GM23338 (cell line): ENCODE measurements at regions not wholly inside any gene's neighbourhood (a gene's known extent, or its start where the extent isn't known, plus 50 kb on each side); places are given as distances from the start of the nearest gene placed in this dataset.

Experiments
- ATAC-seq: fragments of 200-7000 bp; cut with Tn5 transposase; 3 replicates; pipeline ENCODE4 v1.9.1; 2020
- DNase-seq: peaks from one replicate; pipeline ENCODE4 v3.0.0-alpha.2; 2015; ENCODE audit warnings: low spot score
- H2AFZ ChIP-seq: fragments of 200-600 bp; sonication (generic); 2 replicates; pipeline ENCODE4 v1.8.0; 2016; ENCODE audit warnings: antibody characterized with exemption, mild to moderate bottlenecking, moderate library complexity
- H3F3A ChIP-seq: fragments of 200-600 bp; sonication (generic); replicated peaks from 2 replicates; pipeline ENCODE4 v1.8.0; 2017; ENCODE audit warnings: antibody characterized with exemption, mixed run types, low read depth
- H3K27ac ChIP-seq: fragments of 200-600 bp; sonication (generic); 2 replicates; pipeline ENCODE4 v1.6.1; 2016; ENCODE audit warnings: low read depth
- H3K27me3 ChIP-seq: fragments of 200-600 bp; sonication (generic); 2 replicates; pipeline ENCODE4 v1.8.0; 2016; ENCODE audit warnings: mild to moderate bottlenecking, mixed run types, moderate library complexity; ENCODE audit not compliant: insufficient read depth
- H3K36me3 ChIP-seq: fragments of 200-600 bp; sonication (generic); 2 replicates; pipeline ENCODE4 v1.8.0; 2016; ENCODE audit warnings: mild to moderate bottlenecking; ENCODE audit not compliant: insufficient read depth
- H3K4me1 ChIP-seq: fragments of 200-600 bp; sonication (generic); 2 replicates; pipeline ENCODE4 v1.8.0; 2016; ENCODE audit warnings: mild to moderate bottlenecking, moderate library complexity; ENCODE audit not compliant: insufficient read depth
- H3K4me2 ChIP-seq: fragments of 200-600 bp; sonication (generic); 2 replicates; pipeline ENCODE4 v1.7.1; 2017; ENCODE audit warnings: mixed run types
- H3K4me3 ChIP-seq: fragments of 200-600 bp; sonication (generic); 2 replicates; pipeline ENCODE4 v1.6.1; 2016; ENCODE audit warnings: mixed run types
- H3K79me2 ChIP-seq: fragments of 200-600 bp; sonication (generic); replicated peaks from 2 replicates; pipeline ENCODE4 v1.8.0; 2017; ENCODE audit warnings: mild to moderate bottlenecking; ENCODE audit not compliant: insufficient read depth
- H3K9me2 ChIP-seq: fragments of 200-600 bp; sonication (generic); 2 replicates; pipeline ENCODE4 v1.8.0; 2017; ENCODE audit not compliant: insufficient read depth
- H4K20me1 ChIP-seq: fragments of 200-600 bp; sonication (generic); replicated peaks from 2 replicates; pipeline ENCODE4 v1.8.0; 2017; ENCODE audit warnings: mild to moderate bottlenecking; ENCODE audit not compliant: insufficient read depth
- H3K27ac Mint-ChIP-seq: 2 replicates; pipeline ENCODE4 v1.8.0; 2020; ENCODE audit warnings: inconsistent platforms, mild to moderate bottlenecking, moderate library complexity, mixed read lengths
- H3K27me3 Mint-ChIP-seq: 3 replicates; pipeline ENCODE4 v1.8.0; 2022; ENCODE audit warnings: low read depth, mild to moderate bottlenecking, moderate library complexity, mixed read lengths, inconsistent platforms; ENCODE audit not compliant: insufficient read depth, poor library complexity
- H3K36me3 Mint-ChIP-seq: 3 replicates; pipeline ENCODE4 v1.8.0; 2021; ENCODE audit warnings: low read depth, mild to moderate bottlenecking, inconsistent platforms, moderate library complexity, mixed read lengths
- H3K4me1 Mint-ChIP-seq: 3 replicates; pipeline ENCODE4 v1.8.0; 2020; ENCODE audit warnings: mild to moderate bottlenecking, inconsistent platforms, mixed read lengths
- H3K4me3 Mint-ChIP-seq: 3 replicates; pipeline ENCODE4 v1.8.0; 2021; ENCODE audit warnings: moderate library complexity, mild to moderate bottlenecking, inconsistent platforms, mixed read lengths
- H3K9me3 Mint-ChIP-seq: 3 replicates; pipeline ENCODE4 v1.8.0; 2020; ENCODE audit warnings: moderate library complexity, mild to moderate bottlenecking, inconsistent platforms, mixed read lengths
- CREB1 ChIP-seq: fragments of 250-450 bp; sonication (Bioruptor Pico); IDR thresholded peaks from 2 replicates; pipeline ENCODE4 v1.5.0; 2020; ENCODE audit warnings: low read depth, mild to moderate bottlenecking, moderate library complexity
- EZH2phosphoT487 ChIP-seq: fragments of 200-600 bp; sonication (generic); IDR thresholded peaks from one replicate; pipeline ENCODE4 v1.8.1; 2018; ENCODE audit warnings: antibody characterized with exemption; ENCODE audit not compliant: unreplicated experiment
- JUNB ChIP-seq: IDR thresholded peaks from one replicate; pipeline ENCODE4 v1.6.1; 2016; ENCODE audit warnings: antibody characterized with exemption; ENCODE audit not compliant: unreplicated experiment
- NANOG ChIP-seq: IDR thresholded peaks from 2 replicates; pipeline ENCODE4 v1.6.1; 2016; ENCODE audit warnings: antibody characterized with exemption, borderline replicate concordance
- POLR2AphosphoS5 ChIP-seq: IDR thresholded peaks from 2 replicates; pipeline ENCODE4 v1.6.1; 2016; ENCODE audit warnings: antibody characterized with exemption, low read depth
- REST ChIP-seq: IDR thresholded peaks from one replicate; pipeline ENCODE4 v1.6.1; 2018; ENCODE audit warnings: antibody characterized with exemption; ENCODE audit not compliant: unreplicated experiment
- ZNF331 ChIP-seq: fragments of 250-450 bp; sonication (Bioruptor Pico); IDR thresholded peaks from 2 replicates; pipeline ENCODE4 v1.5.0; 2020; ENCODE audit warnings: low read depth, mild to moderate bottlenecking, moderate library complexity
- ZNF462 ChIP-seq: fragments of 250-450 bp; sonication (Bioruptor Pico); IDR thresholded peaks from 2 replicates; pipeline ENCODE4 v1.5.0; 2020; ENCODE audit warnings: mild to moderate bottlenecking, moderate library complexity
- TF ChIP-seq, protein P1 (sequence below): IDR thresholded peaks from 2 replicates; pipeline ENCODE4 v1.6.1; 2016; ENCODE audit warnings: antibody characterized with exemption

GRCh38 chr20:16984481-16984880, 236.3 kb downstream of the OTOR start:
- H3K36me3 ChIP-seq: 0 out of 2 replicates have a peak, but pooled peaks cover 8% of the 10 kb centered on the region
- no peak for DNase-seq
- ATAC-seq: no peak
- Mint-ChIP-seq H3K4me3 (no peak overlapping the region), H3K27ac (no peak overlapping the region), H3K4me1 (no peaks in the 10 kb centered on the region), H3K36me3 (peaks cover 5% of the 10 kb centered on the region; the same call in 1 of the 3 replicates), H3K27me3 (peaks cover 2% of the 10 kb centered on the region), H3K9me3 (peaks cover 14% of the 10 kb centered on the region)
- H3K4me2 ChIP-seq: no peak overlapping the region
- H3K4me1 ChIP-seq: no peaks in the 10 kb centered on the region
- no peaks in the 10 kb centered on the region for H3K79me2 ChIP-seq
- H3F3A ChIP-seq: no peaks in the 10 kb centered on the region
- no peak overlapping the region for H3K27ac ChIP-seq
- H2AFZ ChIP-seq: no peak overlapping the region
- TF ChIP-seq ZNF331 (CRISPR knock-in tag) (no peak), JUNB (no peak), NANOG (no peak), REST (no peak), CREB1 (CRISPR knock-in tag) (no peak), EZH2phosphoT487 (no peak), POLR2AphosphoS5 (no peak), ZNF462 (CRISPR knock-in tag) (no peak)
- TF ChIP-seq, protein P1, sequence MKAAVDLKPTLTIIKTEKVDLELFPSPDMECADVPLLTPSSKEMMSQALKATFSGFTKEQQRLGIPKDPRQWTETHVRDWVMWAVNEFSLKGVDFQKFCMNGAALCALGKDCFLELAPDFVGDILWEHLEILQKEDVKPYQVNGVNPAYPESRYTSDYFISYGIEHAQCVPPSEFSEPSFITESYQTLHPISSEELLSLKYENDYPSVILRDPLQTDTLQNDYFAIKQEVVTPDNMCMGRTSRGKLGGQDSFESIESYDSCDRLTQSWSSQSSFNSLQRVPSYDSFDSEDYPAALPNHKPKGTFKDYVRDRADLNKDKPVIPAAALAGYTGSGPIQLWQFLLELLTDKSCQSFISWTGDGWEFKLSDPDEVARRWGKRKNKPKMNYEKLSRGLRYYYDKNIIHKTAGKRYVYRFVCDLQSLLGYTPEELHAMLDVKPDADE: no peak
- no peaks in the 10 kb centered on the region for H3K9me2 ChIP-seq
- H3K4me3 ChIP-seq: no peak overlapping the region
- no peaks in the 10 kb centered on the region for H4K20me1 ChIP-seq
- H3K27me3 ChIP-seq: no peaks in the 10 kb centered on the region
